GM19239 (cell line): ENCODE measurements at regions not wholly inside any gene's neighbourhood (a gene's known extent, or its start where the extent isn't known, plus 50 kb on each side); places are given as distances from the start of the nearest gene placed in this dataset.

ENCODE experiments used
- DNase-seq: peaks from one replicate; pipeline ENCODE4 v3.0.0; 2011; ENCODE audit warnings: low spot score; ENCODE audit not compliant: insufficient read length
- FAIRE-seq: peaks from 2 replicates; lab custom pipeline; 2011; peaks lifted over from hg19 to GRCh38; lab: Jason Lieb, UNC

GRCh38 chr5:8362495-8362894, 493.5 kb downstream of the MTRR start:
- FAIRE-seq (no peak), DNase-seq (no peak)

- DNase-seq (no peak), FAIRE-seq (no peak)
Measured at GRCh38 chr5:8363138-8363537, 494.2 kb downstream of the MTRR start.

- FAIRE-seq (no peak), DNase-seq (no peak)
Measured at GRCh38 chr5:8366266-8366665, 497.3 kb downstream of the MTRR start.

GRCh38 chr5:8376478-8376877, 507.5 kb downstream of the MTRR start:
- no peak for FAIRE-seq

GRCh38 chr5:8381972-8382371, 513.0 kb downstream of the MTRR start:
- no peak for DNase-seq
- no peak for FAIRE-seq

More at GRCh38 chr5:8376478-8376877, 507.5 kb downstream of the MTRR start:
- DNase-seq, result no peak

GRCh38 chr5:8382456-8382855, 513.5 kb downstream of the MTRR start:
- DNase-seq, result no peak
- FAIRE-seq, result no peak

GRCh38 chr5:8383616-8384015, 514.7 kb downstream of the MTRR start:
- no peak for DNase-seq
- no peak for FAIRE-seq

- DNase-seq (no peak), FAIRE-seq (no peak)
Measured at GRCh38 chr5:8386719-8387288, 517.9 kb downstream of the MTRR start.

GRCh38 chr5:8391911-8392310, 523.0 kb downstream of the MTRR start:
- no peak for FAIRE-seq

GRCh38 chr5:8393240-8393639, 524.3 kb downstream of the MTRR start:
- DNase-seq (no peak), FAIRE-seq (no peak)

More at GRCh38 chr5:8391911-8392310, 523.0 kb downstream of the MTRR start:
- DNase-seq, result no peak

- no peak for DNase-seq
- FAIRE-seq, result no peak
Measured at GRCh38 chr5:8394965-8395364, 526.0 kb downstream of the MTRR start.

GRCh38 chr5:8396246-8396645, 527.3 kb downstream of the MTRR start:
- DNase-seq (no peak), FAIRE-seq (no peak)

- FAIRE-seq, result no peak
- DNase-seq, result no peak
Measured at GRCh38 chr5:8396756-8397155, 527.8 kb downstream of the MTRR start.

GRCh38 chr5:8399471-8399870, 530.5 kb downstream of the MTRR start:
- no peak for DNase-seq
- FAIRE-seq, result no peak

GRCh38 chr5:8408258-8408657, 539.3 kb downstream of the MTRR start:
- no peak for FAIRE-seq

GRCh38 chr5:8410618-8411017, 541.7 kb downstream of the MTRR start:
- DNase-seq, result no peak
- FAIRE-seq, result no peak

More at GRCh38 chr5:8408258-8408657, 539.3 kb downstream of the MTRR start:
- DNase-seq, result no peak

- DNase-seq (no peak), FAIRE-seq (no peak)
Measured at GRCh38 chr5:8413975-8414374, 545.0 kb downstream of the MTRR start.

- no peak for FAIRE-seq
- DNase-seq, result no peak
Measured at GRCh38 chr5:8417316-8418048, 548.5 kb downstream of the MTRR start.

- DNase-seq (no peak), FAIRE-seq (no peak)
Measured at GRCh38 chr5:8418049-8418426, 549.1 kb downstream of the MTRR start.

GRCh38 chr5:8429778-8430758, 561.1 kb downstream of the MTRR start:
- no peak for FAIRE-seq

GRCh38 chr5:8434501-8434900, 565.6 kb downstream of the MTRR start:
- DNase-seq, result no peak
- no peak for FAIRE-seq

More at GRCh38 chr5:8429778-8430758, 561.1 kb downstream of the MTRR start:
- no peak for DNase-seq
